ENCODE measurements at regions not wholly inside any gene's neighbourhood (a gene's known extent, or its start where the extent isn't known, plus 50 kb on each side); places are given as distances from the start of the nearest gene placed in this dataset.

- FAIRE-seq (no peak), DNase-seq (ENCODE audit: low read depth, low spot score) (no peak)
- H4K20me1 ChIP-seq (replicated peaks; ENCODE audit: control insufficient read depth, extremely low read depth, insufficient read depth, low read length): no peaks in the 10 kb centered on the region
- intact Hi-C loops (cut with micrococcal nuclease): no loop called here
- no peak overlapping the region for H2AFZ ChIP-seq (ENCODE audit: low read depth, low read length)
- H3K9ac ChIP-seq (replicated peaks; ENCODE audit: extremely low read depth, insufficient read depth, low read length): no peak overlapping the region
- CTCF ChIA-PET: no interaction called here
- H3K27ac ChIP-seq (ENCODE audit: insufficient read depth, low read depth, low read length): no peak overlapping the region
- H3K27me3 ChIP-seq (ENCODE audit: control insufficient read depth in 2 of 2, insufficient read depth in 2 of 2, low read length in 2 of 2): no peaks in the 10 kb centered on the region
- H3K9me1 ChIP-seq (replicated peaks; ENCODE audit: control insufficient read depth, extremely low read depth, insufficient read depth, low read length): no peaks in the 10 kb centered on the region
- peaks cover 3% of the 10 kb centered on the region for H3K9me3 ChIP-seq (replicated peaks; ENCODE audit: control insufficient read depth, insufficient read depth, low read length)
- TF ChIP-seq JUN (IDR thresholded peaks at IDR 0.05; ENCODE audit: borderline replicate concordance, insufficient read depth, insufficient read length, low read depth) (no peak), EZH2 (IDR thresholded peaks at IDR 0.05; ENCODE audit: borderline replicate concordance, low read depth, low read length, severe bottlenecking) (no peak), MAX (IDR thresholded peaks at IDR 0.05; ENCODE audit: insufficient read depth, insufficient read length) (no peak), POLR2AphosphoS5 (IDR thresholded peaks at IDR 0.05; ENCODE audit: insufficient read depth, low read depth, low read length) (no peak), FOS (IDR thresholded peaks at IDR 0.05; ENCODE audit: borderline replicate concordance, insufficient read depth, low read length) (no peak), MYC (IDR thresholded peaks at IDR 0.05; ENCODE audit: low read depth, low read length) (no peak), GATA2 (IDR thresholded peaks at IDR 0.05; ENCODE audit: insufficient read depth, insufficient read length, low read depth, low read length) (no peak), POLR2A (IDR thresholded peaks at IDR 0.05; ENCODE audit: low read depth, low read length) (no peak)
- TF ChIP-seq, protein P1, sequence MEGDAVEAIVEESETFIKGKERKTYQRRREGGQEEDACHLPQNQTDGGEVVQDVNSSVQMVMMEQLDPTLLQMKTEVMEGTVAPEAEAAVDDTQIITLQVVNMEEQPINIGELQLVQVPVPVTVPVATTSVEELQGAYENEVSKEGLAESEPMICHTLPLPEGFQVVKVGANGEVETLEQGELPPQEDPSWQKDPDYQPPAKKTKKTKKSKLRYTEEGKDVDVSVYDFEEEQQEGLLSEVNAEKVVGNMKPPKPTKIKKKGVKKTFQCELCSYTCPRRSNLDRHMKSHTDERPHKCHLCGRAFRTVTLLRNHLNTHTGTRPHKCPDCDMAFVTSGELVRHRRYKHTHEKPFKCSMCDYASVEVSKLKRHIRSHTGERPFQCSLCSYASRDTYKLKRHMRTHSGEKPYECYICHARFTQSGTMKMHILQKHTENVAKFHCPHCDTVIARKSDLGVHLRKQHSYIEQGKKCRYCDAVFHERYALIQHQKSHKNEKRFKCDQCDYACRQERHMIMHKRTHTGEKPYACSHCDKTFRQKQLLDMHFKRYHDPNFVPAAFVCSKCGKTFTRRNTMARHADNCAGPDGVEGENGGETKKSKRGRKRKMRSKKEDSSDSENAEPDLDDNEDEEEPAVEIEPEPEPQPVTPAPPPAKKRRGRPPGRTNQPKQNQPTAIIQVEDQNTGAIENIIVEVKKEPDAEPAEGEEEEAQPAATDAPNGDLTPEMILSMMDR (IDR thresholded peaks at IDR 0.05; ENCODE audit: extremely low read depth in 1 of 2, insufficient read depth in 1 of 2, low read depth in 1 of 2, low read length in 2 of 2): no peak
- no peaks in the 10 kb centered on the region for H3K36me3 ChIP-seq (ENCODE audit: control insufficient read depth in 2 of 2, extremely low read depth in 1 of 2, insufficient read depth in 2 of 2, low read length in 2 of 2)
- H3K4me2 ChIP-seq (ENCODE audit: insufficient read depth, low read length): no peak overlapping the region
- H3K4me1 ChIP-seq (ENCODE audit: control insufficient read depth, extremely low read depth, insufficient read depth, low read length): no peaks in the 10 kb centered on the region
- POLR2A ChIA-PET: no interaction called here
- H3K79me2 ChIP-seq (ENCODE audit: control insufficient read depth, insufficient read depth, low read length): no peaks in the 10 kb centered on the region
- dilution Hi-C loops (cut with MboI; ENCODE audit: extremely low pct_ligation_motif_present, low sequenced_read_pairs): no loop called here
- H3K4me3 ChIP-seq (replicated peaks in 1 of 3; ENCODE audit: insufficient read depth in 1 of 3, low read depth in 1 of 3, low read length in 3 of 3): no peak overlapping the region
- BruUV-seq (replicated peaks): no TSS peak
These were observed 245.9 kb downstream of the TOX3 start for GRCh38 chr16:52301026-52301425.

All from endothelial cell of umbilical vein (primary cell).